ENCODE measurements at regions not wholly inside any gene's neighbourhood (a gene's known extent, or its start where the extent isn't known, plus 50 kb on each side); places are given as distances from the start of the nearest gene placed in this dataset.

DNA sequence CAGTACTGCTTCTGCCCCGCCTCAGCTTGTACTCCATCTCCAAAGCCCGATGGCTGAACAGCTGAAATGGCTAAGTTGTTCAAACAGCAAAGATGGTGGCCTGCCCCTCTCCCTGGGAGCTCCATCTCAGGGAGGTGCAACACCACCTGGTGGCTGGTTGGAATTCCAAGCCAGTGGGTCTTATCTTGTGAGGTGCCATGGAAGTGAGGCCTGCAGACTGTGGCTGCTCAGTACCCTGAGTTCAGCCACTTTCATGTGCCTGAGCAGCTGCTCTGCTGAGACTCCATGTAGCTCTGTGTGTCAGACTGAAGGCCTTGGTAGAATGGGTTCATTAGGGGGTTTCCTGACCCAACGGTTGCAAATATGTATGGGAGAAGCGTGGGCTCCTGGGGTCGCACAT is 67.3 kb upstream of the SPRY2 start:
- DNase-seq (ENCODE audit: low read depth, low spot score) = no peak

DNA sequence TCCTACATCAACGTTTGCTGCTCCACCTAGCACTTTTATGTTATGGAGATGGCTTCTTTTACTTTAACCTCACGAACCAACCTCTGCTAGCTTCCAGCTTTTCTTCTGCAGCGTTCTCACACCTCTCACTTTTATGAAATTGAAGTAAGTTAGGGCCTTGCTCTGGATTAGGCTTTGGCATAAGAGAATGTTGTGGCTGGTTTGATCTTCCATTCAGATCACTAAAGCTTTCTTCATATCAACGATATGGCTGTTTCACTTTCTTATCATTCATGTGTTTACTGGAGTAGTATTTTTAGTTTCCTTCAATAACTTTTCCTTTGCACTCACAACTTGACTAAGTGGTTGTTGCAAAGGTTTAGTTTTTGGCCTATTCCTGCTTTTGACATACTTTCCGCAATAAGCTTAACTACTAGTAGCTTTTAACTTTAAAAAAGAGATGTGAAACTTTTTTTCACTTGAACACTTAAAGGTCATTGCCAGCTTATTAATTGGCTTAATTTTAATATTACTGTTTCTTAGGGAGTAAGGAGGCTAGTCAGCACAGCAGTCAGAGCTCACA is 60.0 kb upstream of the SPRY2 start:
- no peak for DNase-seq (ENCODE audit: low read depth, low spot score)

DNA sequence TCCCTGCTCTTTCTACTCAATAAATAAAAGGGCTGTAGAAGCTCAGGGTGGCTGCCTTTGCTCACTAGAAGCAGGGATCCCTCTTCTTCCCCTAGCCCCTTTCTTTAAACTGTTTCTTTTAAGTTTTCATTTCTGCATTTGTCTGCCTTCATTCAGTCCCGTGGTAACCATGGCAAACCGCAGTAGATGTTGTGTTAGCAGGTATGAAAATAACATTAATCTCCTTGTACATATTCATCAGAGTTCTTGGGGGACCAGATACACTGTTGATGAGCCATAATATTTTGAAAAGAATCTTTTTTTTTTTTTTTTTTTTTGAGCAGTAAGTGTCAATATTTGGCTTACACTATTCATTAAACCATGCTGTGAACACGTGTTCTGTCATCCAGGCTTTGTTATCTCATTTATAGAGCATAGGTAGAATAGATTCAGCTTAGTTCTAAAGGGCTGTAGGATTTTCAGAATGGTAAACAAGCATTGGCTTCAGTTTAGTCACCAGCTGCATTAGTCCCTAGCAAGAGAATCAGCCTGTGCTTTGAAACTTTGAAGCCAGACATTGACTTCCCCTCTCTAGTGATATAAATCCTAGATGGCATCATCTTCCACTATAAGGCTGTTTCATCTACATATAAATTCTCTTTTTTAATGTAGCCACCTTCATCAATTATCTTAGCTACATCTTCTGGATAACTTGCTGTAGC is 59.4 kb upstream of the SPRY2 start:
- no peak for DNase-seq (ENCODE audit: low read depth, low spot score)

DNA sequence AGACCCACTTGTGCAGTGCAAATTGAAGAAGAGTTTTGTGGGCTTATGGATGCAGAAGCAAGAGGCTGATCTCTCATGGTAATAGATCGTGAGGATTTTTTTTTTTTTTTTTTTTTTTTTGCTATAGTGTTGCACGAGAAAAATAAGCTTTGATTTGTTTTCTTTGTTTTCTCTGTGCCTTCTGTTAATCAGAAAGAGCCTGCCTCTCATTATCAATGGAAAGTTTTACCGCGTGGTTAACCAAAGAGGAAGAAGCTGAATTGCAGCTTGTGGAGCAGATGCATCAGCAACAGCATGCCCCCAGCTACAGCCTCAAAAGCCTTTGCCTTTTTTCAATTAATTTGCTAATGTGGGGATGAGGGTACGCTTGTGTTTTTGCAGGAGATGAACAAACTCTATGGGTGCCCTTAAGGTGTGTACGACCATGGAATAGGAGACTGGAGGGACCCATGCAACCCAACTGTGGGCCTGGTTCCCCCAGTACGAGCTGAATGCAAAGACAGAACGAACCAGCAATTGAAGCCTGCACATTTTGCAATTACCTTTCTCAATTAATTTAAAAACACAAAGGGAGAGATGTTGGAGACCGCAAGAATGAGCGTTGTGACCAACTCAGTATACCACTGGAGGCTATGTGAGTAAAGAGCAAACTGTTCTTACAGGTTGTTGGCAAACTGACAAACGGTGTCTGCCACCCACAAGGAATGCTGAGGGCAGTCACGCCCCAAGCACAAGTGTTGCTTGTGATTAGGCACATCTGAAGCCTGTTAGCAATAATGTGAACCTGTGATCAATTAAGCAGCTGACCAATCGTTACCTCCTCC is 58.6 kb upstream of the SPRY2 start:
- DNase-seq (ENCODE audit: low read depth, low spot score) = no peak
